GM21381 (cell line): ENCODE measurements at regions not wholly inside any gene's neighbourhood (a gene's known extent, or its start where the extent isn't known, plus 50 kb on each side); places are given as distances from the start of the nearest gene placed in this dataset.

Experiments
- ATAC-seq: cut with Tn5 transposase; IDR thresholded peaks from one replicate; pipeline ENCODE4 v1.9.1; 2021; ENCODE audit warnings: mild to moderate bottlenecking, moderate library complexity; ENCODE audit not compliant: unreplicated experiment

- ATAC-seq, result no peak
Measured at GRCh38 chr9:21657966-21658667, 144.3 kb upstream of the MTAP start.

GRCh38 chr9:21660976-21661375, 141.5 kb upstream of the MTAP start:
- no peak for ATAC-seq

GRCh38 chr9:21661626-21662025, 140.8 kb upstream of the MTAP start:
- ATAC-seq, result no peak

- no peak for ATAC-seq
Measured at GRCh38 chr9:21668516-21668915, 133.9 kb upstream of the MTAP start.

DNA sequence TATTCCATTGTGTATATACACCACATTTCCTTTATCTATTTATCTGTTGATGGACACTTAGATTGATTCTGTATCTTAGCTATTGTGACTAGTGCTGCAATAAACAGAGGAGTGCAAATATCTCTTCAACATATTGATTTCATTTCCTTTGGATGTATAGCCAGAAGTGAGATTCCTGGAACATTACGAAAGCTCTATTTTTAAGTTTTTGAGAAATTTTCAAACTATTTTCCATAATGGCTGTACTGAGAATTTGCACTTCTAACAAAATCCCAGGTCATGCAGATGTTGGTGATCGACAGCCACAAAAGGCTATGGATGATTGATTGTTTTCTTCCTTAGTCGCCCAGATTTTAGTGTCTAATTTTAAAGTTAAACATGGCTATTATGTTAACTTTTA, 132.7 kb upstream of the MTAP start:
- no peak for ATAC-seq

DNA sequence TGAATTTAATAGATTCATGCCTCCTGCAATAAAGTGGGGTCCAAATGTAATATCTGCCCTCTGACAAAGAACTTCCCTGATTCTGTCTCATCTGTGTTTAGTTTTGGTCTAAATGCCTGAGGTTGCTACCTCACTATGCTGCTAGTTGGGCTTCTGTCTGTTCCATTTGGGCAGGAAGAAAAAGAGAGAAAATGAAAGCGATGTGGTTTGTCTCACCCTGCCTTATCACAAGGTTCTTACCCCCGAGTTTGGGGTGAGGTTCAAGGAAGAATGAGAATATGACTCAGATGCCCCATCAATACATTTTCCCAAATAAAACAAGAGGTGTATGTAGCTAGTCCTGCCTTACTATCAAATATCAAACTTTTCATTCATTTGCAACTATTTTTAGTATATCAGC, 132.1 kb upstream of the MTAP start:
- ATAC-seq, result no peak

GRCh38 chr9:21672140-21672539, 130.3 kb upstream of the MTAP start:
- ATAC-seq, result no peak

DNA sequence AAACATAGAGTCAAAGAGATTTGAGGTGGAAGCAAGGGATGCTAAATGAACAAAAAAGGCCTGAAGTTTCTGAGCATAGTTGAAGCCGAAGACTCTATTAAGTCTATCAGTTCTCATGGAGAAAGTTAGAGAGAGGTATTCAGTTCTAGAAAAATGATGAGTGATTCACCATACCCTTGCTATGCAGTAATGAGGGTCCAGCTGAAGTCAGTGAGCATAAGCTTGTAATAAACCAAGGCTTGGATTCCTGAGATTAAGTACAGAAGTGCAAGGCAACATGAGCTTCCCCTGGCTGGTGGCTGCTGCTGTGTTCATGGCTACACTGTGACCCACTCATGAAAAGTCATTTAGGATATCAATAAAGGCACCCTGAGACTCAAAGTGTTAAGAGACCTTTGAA, 129.7 kb upstream of the MTAP start:
- no peak for ATAC-seq

DNA sequence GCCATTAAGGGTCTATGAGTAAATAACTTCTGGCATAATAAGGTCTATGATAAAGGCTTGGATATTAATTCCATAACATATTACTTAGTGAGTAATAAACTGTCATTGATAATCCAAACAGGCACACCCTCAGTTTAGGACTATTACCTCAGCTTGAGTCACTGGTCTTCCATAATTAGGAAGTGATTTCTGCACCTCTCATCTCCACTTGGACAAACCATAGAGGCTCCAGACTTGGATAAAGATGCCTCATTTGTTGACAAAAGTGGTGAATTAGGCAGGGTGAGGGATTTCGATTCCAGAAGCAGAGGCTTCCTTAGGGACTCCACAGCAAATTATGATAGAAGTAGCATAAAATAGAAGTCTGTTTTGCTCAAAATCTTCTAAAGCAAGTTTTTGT, 127.5 kb upstream of the MTAP start:
- ATAC-seq, result no peak

- no peak for ATAC-seq
Measured at GRCh38 chr9:21677387-21677786, 125.0 kb upstream of the MTAP start.

DNA sequence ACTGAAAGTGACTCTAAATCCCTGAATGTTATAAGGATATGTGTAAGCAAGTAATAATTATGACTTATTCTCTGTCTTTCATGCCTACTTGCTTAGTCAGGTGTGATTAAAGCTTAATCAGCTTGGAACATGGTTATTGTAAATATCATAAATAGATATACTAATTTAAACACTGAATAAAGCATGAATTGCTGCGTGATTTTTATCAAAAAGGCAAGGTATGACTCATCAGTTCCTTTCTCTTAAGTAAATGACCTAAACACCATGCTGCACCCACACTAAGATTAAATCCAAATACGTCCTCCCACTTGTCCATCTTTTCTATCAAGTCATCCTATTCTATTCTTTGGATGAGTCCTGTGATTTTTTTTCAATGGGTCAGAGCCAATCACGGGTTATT, 124.6 kb upstream of the MTAP start:
- ATAC-seq, result no peak

- ATAC-seq, result no peak
Measured at GRCh38 chr9:21679432-21679831, 123.0 kb upstream of the MTAP start.

- no peak for ATAC-seq
Measured at GRCh38 chr9:21680590-21680989, 121.8 kb upstream of the MTAP start.

DNA sequence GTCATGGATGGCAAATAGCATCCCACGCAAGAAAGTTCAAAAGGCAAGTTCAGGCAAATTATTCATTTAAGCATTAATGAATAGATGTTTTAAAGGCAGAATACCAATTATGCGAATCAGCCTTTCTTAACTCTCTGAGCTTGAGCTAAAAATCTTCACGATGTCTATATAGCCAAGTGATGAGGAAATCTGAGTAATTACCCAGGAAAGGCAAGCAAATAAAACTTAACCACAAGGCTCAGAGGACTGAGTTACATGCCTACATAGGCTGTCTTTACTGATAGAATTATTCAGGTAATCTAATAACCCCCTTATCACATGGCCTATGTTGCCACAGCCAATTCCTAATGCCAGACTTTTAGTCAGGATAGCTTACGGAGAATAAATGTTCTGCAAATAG, 120.8 kb upstream of the MTAP start:
- ATAC-seq, result no peak

DNA sequence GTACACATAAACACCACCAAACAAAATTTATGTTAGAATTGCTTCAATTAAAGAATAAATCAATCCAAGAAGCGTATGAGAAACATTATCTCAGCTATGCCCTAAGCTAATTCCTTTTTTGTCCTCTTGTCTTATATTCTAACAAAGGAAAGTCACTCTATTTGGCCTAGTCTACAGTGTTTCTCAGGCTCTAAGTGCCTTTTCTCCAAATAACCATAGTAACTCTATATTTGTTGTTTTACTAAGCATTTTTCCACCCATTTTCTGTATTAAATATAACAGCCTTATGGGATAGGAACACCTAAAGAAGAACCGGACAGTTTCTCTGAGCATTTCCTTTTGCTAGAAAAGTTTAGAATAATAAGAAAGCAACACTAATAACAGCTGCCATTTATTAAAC, 120.1 kb upstream of the MTAP start:
- no peak for ATAC-seq

DNA sequence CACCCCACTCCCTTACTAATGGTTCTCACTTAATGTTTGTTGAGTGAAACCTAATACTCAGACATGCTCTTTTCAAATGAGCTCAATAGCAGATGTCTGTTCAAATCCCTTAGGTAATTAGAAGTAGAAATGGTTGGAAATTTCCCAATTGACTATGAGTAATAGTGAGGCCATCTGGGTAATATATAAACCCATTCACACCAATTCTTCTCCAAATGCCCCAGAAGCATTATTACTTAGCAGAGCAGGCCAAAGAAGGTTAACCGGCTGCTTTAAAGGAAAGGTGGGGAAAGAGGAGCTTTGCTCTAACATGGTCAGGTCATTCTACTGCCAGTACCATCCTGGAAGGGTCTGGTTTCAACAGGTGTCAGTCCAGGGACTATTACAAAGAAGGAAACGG, 119.5 kb upstream of the MTAP start:
- ATAC-seq, result no peak

DNA sequence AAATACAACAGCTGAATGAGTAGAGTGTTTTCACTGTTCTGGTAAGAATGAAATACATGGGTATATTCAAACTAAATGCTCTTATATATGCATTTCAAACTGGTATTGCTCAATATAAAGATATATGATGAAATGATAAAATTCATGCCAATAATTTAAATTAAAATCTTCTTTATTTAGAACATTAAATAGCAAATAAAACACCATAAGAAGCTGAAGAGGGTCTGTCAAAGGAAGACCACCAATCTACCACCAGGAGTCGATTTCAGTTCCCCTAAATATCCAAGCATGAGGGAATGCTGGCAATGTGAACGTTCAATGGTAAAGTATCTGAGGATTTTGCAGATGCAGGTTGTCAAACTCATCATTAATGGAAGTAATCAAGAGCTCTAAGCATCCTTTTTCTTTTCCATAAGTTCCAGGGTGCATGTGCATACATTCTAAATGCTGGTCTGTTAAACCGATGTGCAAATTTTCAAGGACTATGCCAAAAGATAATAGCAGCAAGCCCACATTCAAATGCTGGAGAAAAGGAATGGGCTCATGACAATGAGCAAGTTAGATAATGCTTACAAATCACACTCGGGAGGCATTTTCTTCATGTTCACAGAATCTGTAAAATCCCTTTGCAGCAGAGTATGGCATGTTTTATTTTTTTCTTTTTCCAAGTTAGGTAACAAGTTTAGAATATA, 118.8 kb upstream of the MTAP start:
- ATAC-seq, result no peak

GRCh38 chr9:21684231-21684630, 118.2 kb upstream of the MTAP start:
- no peak for ATAC-seq

GRCh38 chr9:21684831-21685362, 117.5 kb upstream of the MTAP start:
- ATAC-seq, result no peak

DNA sequence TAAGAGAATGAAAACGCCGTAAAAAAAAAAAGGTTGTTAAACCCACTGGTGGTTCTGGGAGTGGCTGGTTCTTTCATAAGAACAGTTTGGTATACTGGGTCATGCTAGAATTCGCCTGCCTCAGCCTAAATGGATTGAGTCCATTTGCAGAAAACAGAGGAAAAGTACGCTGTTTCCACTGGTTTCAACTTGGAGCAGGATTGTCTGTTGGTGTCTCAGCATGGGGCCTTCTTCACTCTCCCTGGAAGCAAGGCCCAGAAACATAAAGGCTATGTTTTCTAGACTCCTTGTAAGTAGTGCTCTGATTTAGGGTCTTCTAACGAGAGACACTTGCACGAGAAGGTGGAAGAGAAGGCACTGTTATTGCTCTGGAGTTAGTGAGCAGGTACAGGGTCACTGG, 116.9 kb upstream of the MTAP start:
- ATAC-seq, result no peak

GRCh38 chr9:21686738-21687137, 115.7 kb upstream of the MTAP start:
- no peak for ATAC-seq

DNA sequence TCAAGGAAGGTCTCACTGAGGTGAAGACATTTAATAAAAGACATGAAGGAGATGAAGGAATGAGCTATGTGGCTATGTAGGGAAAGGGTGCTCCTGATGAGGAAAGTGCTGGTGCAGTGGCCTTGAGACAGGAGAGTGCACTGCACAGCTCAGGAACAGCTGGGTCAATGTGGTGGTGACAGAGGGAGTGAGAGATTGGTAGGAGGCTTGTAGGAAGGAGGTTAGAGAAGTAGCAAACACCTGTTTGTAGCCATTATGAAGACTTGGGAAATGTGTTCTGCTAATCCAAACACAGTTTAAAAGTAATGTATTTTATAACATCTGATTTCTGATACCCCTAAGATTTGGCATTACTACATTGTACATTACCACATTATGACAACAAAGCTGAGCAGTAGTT, 115.1 kb upstream of the MTAP start:
- no peak for ATAC-seq
